ENCODE measurements at regions not wholly inside any gene's neighbourhood (a gene's known extent, or its start where the extent isn't known, plus 50 kb on each side); places are given as distances from the start of the nearest gene placed in this dataset.

- TF ChIP-seq CTCF (IDR thresholded peaks at IDR 0.05), result no peak
- no peak for TF ChIP-seq POLR2A (IDR thresholded peaks at IDR 0.05)
Measured at GRCh38 chr14:105927096-105928060, 401.0 kb downstream of the TMEM121 start.
